GM23338 (cell line): ENCODE measurements at regions not wholly inside any gene's neighbourhood (a gene's known extent, or its start where the extent isn't known, plus 50 kb on each side); places are given as distances from the start of the nearest gene placed in this dataset.

Experiments
- ATAC-seq: fragments of 200-7000 bp; cut with Tn5 transposase; 3 replicates; pipeline ENCODE4 v1.9.1; 2020
- DNase-seq: peaks from one replicate; pipeline ENCODE4 v3.0.0-alpha.2; 2015; ENCODE audit warnings: low spot score
- H2AFZ ChIP-seq: fragments of 200-600 bp; sonication (generic); 2 replicates; pipeline ENCODE4 v1.8.0; 2016; ENCODE audit warnings: antibody characterized with exemption, mild to moderate bottlenecking, moderate library complexity
- H3F3A ChIP-seq: fragments of 200-600 bp; sonication (generic); replicated peaks from 2 replicates; pipeline ENCODE4 v1.8.0; 2017; ENCODE audit warnings: antibody characterized with exemption, mixed run types, low read depth
- H3K27ac ChIP-seq: fragments of 200-600 bp; sonication (generic); 2 replicates; pipeline ENCODE4 v1.6.1; 2016; ENCODE audit warnings: low read depth
- H3K27me3 ChIP-seq: fragments of 200-600 bp; sonication (generic); 2 replicates; pipeline ENCODE4 v1.8.0; 2016; ENCODE audit warnings: mild to moderate bottlenecking, mixed run types, moderate library complexity; ENCODE audit not compliant: insufficient read depth
- H3K36me3 ChIP-seq: fragments of 200-600 bp; sonication (generic); 2 replicates; pipeline ENCODE4 v1.8.0; 2016; ENCODE audit warnings: mild to moderate bottlenecking; ENCODE audit not compliant: insufficient read depth
- H3K4me1 ChIP-seq: fragments of 200-600 bp; sonication (generic); 2 replicates; pipeline ENCODE4 v1.8.0; 2016; ENCODE audit warnings: mild to moderate bottlenecking, moderate library complexity; ENCODE audit not compliant: insufficient read depth
- H3K4me2 ChIP-seq: fragments of 200-600 bp; sonication (generic); 2 replicates; pipeline ENCODE4 v1.7.1; 2017; ENCODE audit warnings: mixed run types
- H3K4me3 ChIP-seq: fragments of 200-600 bp; sonication (generic); 2 replicates; pipeline ENCODE4 v1.6.1; 2016; ENCODE audit warnings: mixed run types
- H3K79me2 ChIP-seq: fragments of 200-600 bp; sonication (generic); replicated peaks from 2 replicates; pipeline ENCODE4 v1.8.0; 2017; ENCODE audit warnings: mild to moderate bottlenecking; ENCODE audit not compliant: insufficient read depth
- H3K9me2 ChIP-seq: fragments of 200-600 bp; sonication (generic); 2 replicates; pipeline ENCODE4 v1.8.0; 2017; ENCODE audit not compliant: insufficient read depth
- H4K20me1 ChIP-seq: fragments of 200-600 bp; sonication (generic); replicated peaks from 2 replicates; pipeline ENCODE4 v1.8.0; 2017; ENCODE audit warnings: mild to moderate bottlenecking; ENCODE audit not compliant: insufficient read depth
- H3K27ac Mint-ChIP-seq: 2 replicates; pipeline ENCODE4 v1.8.0; 2020; ENCODE audit warnings: inconsistent platforms, mild to moderate bottlenecking, moderate library complexity, mixed read lengths
- H3K27me3 Mint-ChIP-seq: 3 replicates; pipeline ENCODE4 v1.8.0; 2022; ENCODE audit warnings: low read depth, mild to moderate bottlenecking, moderate library complexity, mixed read lengths, inconsistent platforms; ENCODE audit not compliant: insufficient read depth, poor library complexity
- H3K36me3 Mint-ChIP-seq: 3 replicates; pipeline ENCODE4 v1.8.0; 2021; ENCODE audit warnings: low read depth, mild to moderate bottlenecking, inconsistent platforms, moderate library complexity, mixed read lengths
- H3K4me1 Mint-ChIP-seq: 3 replicates; pipeline ENCODE4 v1.8.0; 2020; ENCODE audit warnings: mild to moderate bottlenecking, inconsistent platforms, mixed read lengths
- H3K4me3 Mint-ChIP-seq: 3 replicates; pipeline ENCODE4 v1.8.0; 2021; ENCODE audit warnings: moderate library complexity, mild to moderate bottlenecking, inconsistent platforms, mixed read lengths
- H3K9me3 Mint-ChIP-seq: 3 replicates; pipeline ENCODE4 v1.8.0; 2020; ENCODE audit warnings: moderate library complexity, mild to moderate bottlenecking, inconsistent platforms, mixed read lengths
- CREB1 ChIP-seq: fragments of 250-450 bp; sonication (Bioruptor Pico); IDR thresholded peaks from 2 replicates; pipeline ENCODE4 v1.5.0; 2020; ENCODE audit warnings: low read depth, mild to moderate bottlenecking, moderate library complexity
- CTCF ChIP-seq, 2 experiments: fragments of 200-600 bp in 1 of 2; sonication (generic) in 1 of 2; conservative IDR thresholded peaks; 2 replicates each; pipeline versions ENCODE4 v1.5.1 to v1.6.1; 2016 to 2017; ENCODE audit warnings: antibody characterized with exemption in 2 of 2, low read depth in 2 of 2, mild to moderate bottlenecking in 2 of 2, moderate library complexity in 1 of 2
- EZH2phosphoT487 ChIP-seq: fragments of 200-600 bp; sonication (generic); IDR thresholded peaks from one replicate; pipeline ENCODE4 v1.8.1; 2018; ENCODE audit warnings: antibody characterized with exemption; ENCODE audit not compliant: unreplicated experiment
- NANOG ChIP-seq: IDR thresholded peaks from 2 replicates; pipeline ENCODE4 v1.6.1; 2016; ENCODE audit warnings: antibody characterized with exemption, borderline replicate concordance
- POLR2AphosphoS5 ChIP-seq: IDR thresholded peaks from 2 replicates; pipeline ENCODE4 v1.6.1; 2016; ENCODE audit warnings: antibody characterized with exemption, low read depth
- REST ChIP-seq: IDR thresholded peaks from one replicate; pipeline ENCODE4 v1.6.1; 2018; ENCODE audit warnings: antibody characterized with exemption; ENCODE audit not compliant: unreplicated experiment
- STAT1 ChIP-seq: IDR thresholded peaks from one replicate; pipeline ENCODE4 v1.6.1; 2016; ENCODE audit warnings: antibody characterized with exemption; ENCODE audit not compliant: unreplicated experiment
- ZNF114 ChIP-seq: fragments of 250-450 bp; sonication (Bioruptor Pico); IDR thresholded peaks from 2 replicates; pipeline ENCODE4 v1.5.0; 2020; ENCODE audit warnings: mild to moderate bottlenecking, moderate library complexity
- ZNF331 ChIP-seq: fragments of 250-450 bp; sonication (Bioruptor Pico); IDR thresholded peaks from 2 replicates; pipeline ENCODE4 v1.5.0; 2020; ENCODE audit warnings: low read depth, mild to moderate bottlenecking, moderate library complexity
- ZNF462 ChIP-seq: fragments of 250-450 bp; sonication (Bioruptor Pico); IDR thresholded peaks from 2 replicates; pipeline ENCODE4 v1.5.0; 2020; ENCODE audit warnings: mild to moderate bottlenecking, moderate library complexity

GRCh38 chr1:106908689-106909088 is 147.8 kb upstream of the PRMT6 start (continued):
- no peak for TF ChIP-seq ZNF462 (CRISPR knock-in tag)
- no peak for TF ChIP-seq REST

- no peaks in the 10 kb centered on the region for H3K36me3 ChIP-seq
- ATAC-seq (no peak), DNase-seq (no peak)
- no peak overlapping the region for H3K4me3 Mint-ChIP-seq
- no peak overlapping the region for H3K27ac Mint-ChIP-seq
- 0 out of 2 replicates have a peak, but pooled peaks cover 5% of the 10 kb centered on the region for H3K4me1 ChIP-seq
- H3K27me3 Mint-ChIP-seq: no peaks in the 10 kb centered on the region
- H3K79me2 ChIP-seq: no peaks in the 10 kb centered on the region
- H3K4me1 Mint-ChIP-seq: peaks cover 6% of the 10 kb centered on the region; the same call in 2 of the 3 replicates
- no peaks in the 10 kb centered on the region for H3K36me3 Mint-ChIP-seq
- no peaks in the 10 kb centered on the region for H3F3A ChIP-seq
- no peaks in the 10 kb centered on the region for H3K27me3 ChIP-seq
- no peaks in the 10 kb centered on the region for H4K20me1 ChIP-seq
- H3K4me3 ChIP-seq: no peak overlapping the region
- H3K9me3 Mint-ChIP-seq: no peaks in the 10 kb centered on the region
- no peak overlapping the region for H3K4me2 ChIP-seq
- H3K9me2 ChIP-seq: peaks cover 3% of the 10 kb centered on the region; the same call in 1 of the 2 replicates
- H2AFZ ChIP-seq: no peak overlapping the region
- no peak overlapping the region for H3K27ac ChIP-seq
- no peak for TF ChIP-seq CREB1
- no peak for TF ChIP-seq ZNF114 (CRISPR knock-in tag)
- TF ChIP-seq POLR2AphosphoS5: no peak
- TF ChIP-seq STAT1: no peak
- no peak for TF ChIP-seq REST
- TF ChIP-seq EZH2phosphoT487: no peak
- no peak for TF ChIP-seq CTCF (conservative IDR thresholded peaks at IDR 0.05; ENCODE audit: low read depth in 2 of 2)
- TF ChIP-seq ZNF331 (CRISPR knock-in tag): no peak
- no peak for TF ChIP-seq NANOG
These were observed 145.7 kb upstream of the PRMT6 start for GRCh38 chr1:106910798-106911197.
